Fibroblast of pulmonary artery (primary cell): ENCODE measurements at regions not wholly inside any gene's neighbourhood (a gene's known extent, or its start where the extent isn't known, plus 50 kb on each side); places are given as distances from the start of the nearest gene placed in this dataset.
A peak's percentile ranks its signal among the peaks of the same experiment; 100 is the strongest.

Source experiments
- DNase-seq: peaks from one replicate; pipeline ENCODE4 v3.0.0-alpha.2; 2010; ENCODE audit warnings: low read depth
- H3K4me3 ChIP-seq: replicated peaks from 2 replicates; pipeline ENCODE4 v1.5.1; 2011; ENCODE audit warnings: low read depth, mild to moderate bottlenecking, control low read depth, low read length, moderate library complexity
- TF ChIP-seq, protein P1 (sequence below): IDR thresholded peaks from 2 replicates; pipeline ENCODE4 v1.5.1; 2011; ENCODE audit warnings: mild to moderate bottlenecking, control low read depth, low read length, inconsistent platforms; ENCODE audit errors: missing control alignments

DNA sequence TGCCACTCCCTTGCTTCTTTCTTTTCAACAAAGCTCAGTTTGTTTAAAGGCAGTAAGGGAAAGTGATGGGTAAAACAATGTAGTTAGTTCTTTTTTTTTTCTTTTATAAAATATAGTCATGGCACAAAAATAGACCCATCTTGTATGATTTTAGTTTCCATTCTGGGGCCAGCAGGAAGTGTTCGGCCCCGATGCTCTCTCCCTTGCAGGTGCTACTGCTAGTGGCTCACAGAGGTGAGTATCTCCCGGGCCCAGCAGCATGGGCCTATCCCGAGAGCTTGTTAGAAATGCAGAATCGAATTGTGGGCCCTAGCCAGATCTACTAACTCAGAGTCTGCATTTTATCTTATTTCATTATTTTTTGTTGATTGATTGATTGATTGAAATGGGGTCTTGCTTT, 78.7 kb downstream of the SYNE3 start:
- DNase-seq: no peak
- TF ChIP-seq, protein P1, sequence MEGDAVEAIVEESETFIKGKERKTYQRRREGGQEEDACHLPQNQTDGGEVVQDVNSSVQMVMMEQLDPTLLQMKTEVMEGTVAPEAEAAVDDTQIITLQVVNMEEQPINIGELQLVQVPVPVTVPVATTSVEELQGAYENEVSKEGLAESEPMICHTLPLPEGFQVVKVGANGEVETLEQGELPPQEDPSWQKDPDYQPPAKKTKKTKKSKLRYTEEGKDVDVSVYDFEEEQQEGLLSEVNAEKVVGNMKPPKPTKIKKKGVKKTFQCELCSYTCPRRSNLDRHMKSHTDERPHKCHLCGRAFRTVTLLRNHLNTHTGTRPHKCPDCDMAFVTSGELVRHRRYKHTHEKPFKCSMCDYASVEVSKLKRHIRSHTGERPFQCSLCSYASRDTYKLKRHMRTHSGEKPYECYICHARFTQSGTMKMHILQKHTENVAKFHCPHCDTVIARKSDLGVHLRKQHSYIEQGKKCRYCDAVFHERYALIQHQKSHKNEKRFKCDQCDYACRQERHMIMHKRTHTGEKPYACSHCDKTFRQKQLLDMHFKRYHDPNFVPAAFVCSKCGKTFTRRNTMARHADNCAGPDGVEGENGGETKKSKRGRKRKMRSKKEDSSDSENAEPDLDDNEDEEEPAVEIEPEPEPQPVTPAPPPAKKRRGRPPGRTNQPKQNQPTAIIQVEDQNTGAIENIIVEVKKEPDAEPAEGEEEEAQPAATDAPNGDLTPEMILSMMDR: no peak
- no peak overlapping the region for H3K4me3 ChIP-seq

DNA sequence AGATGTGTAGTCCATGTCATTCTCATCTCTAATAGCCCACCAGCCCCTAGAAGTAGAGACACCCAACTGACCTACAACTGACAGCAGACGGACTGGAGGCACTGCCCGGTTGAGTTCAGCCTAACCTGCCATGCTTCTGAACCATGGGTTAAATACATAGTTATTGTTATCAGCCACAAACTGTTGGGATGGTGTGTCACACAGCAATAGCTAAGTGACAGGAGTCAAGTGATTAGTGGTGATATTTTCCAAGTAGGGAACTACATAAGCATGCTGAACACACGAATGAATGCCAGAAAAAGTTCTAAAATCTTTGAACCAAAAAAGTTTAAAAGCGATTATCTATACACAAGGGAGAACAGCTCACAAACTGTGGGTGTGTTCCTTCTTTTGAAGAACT, 80.1 kb downstream of the SYNE3 start:
- DNase-seq: no peak
- TF ChIP-seq, protein P1: no peak

DNA sequence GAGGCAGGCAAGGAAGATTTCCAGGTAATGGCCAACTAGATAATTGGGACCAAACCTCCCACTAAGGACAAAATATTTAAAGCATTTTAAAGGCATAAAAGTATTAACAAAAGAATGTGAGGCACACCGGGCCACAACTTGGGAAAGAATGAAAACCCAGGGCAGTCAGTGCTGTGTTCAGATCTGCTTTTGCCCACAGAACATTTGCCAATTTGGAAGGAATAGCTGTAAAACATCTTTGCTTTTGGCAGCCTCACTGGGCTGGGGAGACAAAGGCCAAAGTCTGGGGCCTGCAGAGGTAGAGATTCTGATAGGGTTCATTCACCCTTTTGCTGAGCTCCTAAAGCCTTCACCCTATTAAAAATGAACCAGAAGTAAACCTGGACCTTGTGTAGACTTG, 82.3 kb downstream of the SYNE3 start:
- TF ChIP-seq, protein P1: no peak
- DNase-seq: no peak
- no peak overlapping the region for H3K4me3 ChIP-seq

More for the DNA sequence above, 80.1 kb downstream of the SYNE3 start:
- no peak overlapping the region for H3K4me3 ChIP-seq

DNA sequence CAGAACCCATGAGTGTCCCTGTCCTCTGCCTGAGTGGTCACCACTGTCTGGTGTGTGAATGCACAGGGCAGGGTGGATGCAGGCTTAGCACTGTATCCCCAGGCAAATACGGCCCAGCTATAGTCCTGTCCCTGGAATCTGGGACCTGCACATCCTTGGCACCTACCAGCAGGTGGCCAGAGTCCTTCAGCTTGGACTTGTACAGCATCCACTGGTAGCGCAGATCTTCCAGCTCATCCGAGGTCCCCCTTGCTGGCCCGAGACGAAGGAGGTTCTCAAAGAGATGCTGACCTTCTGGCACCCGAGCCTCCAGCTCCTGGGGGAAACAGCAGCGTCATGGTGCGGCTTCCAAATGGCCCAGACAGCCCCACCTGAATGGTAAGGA, 83.4 kb downstream of the SYNE3 start:
- H3K4me3 ChIP-seq: no peak overlapping the region
- TF ChIP-seq, protein P1: peak; percentile 4
- DNase-seq: no peak

DNA sequence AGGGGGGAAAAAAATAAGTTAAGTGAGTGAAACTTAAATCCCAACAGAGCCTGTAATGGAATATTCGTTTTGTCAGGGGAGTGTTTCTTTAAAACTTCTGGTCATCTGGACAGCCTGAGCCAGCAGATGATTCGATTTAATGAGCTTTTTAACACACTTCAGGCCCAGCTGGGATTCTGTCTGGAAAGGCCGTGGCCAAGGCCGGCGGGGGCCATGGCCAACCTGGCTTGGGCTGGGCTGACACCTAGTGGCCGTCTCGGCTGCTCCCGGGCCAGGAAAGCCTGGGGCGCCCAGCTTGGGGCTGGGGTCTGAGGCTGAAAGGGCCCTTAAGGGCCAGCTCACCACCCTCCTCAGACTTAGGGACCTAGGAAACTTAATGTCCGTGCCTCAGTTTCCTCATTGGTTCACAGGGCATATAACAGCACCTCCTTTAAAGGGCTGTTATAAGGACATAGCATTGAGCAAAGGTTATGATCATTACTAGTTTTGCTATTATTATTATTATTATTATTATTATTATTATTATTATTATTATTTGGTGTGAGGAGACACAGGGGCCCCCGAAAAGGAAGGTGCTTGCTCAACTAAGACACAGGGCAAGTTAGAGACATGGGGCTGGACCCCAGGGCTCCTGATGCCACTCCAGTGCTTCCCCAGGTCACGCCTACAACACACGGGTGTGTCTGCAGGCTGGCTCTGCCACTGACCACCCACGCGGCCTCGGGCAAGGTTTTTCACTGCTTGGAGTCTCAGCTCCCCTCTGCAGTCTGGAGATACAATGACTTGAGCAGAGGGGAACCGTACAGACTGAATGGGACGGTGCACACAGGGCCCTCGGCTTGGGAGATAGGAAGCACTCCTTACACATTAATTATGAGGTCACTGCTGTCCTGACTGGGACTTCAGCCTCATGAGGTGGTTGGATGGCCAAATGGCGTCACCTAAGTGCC, 84.0 kb downstream of the SYNE3 start:
- DNase-seq: peak; percentile 42
- no peak overlapping the region for H3K4me3 ChIP-seq
- TF ChIP-seq, protein P1: peak; percentile 74

DNA sequence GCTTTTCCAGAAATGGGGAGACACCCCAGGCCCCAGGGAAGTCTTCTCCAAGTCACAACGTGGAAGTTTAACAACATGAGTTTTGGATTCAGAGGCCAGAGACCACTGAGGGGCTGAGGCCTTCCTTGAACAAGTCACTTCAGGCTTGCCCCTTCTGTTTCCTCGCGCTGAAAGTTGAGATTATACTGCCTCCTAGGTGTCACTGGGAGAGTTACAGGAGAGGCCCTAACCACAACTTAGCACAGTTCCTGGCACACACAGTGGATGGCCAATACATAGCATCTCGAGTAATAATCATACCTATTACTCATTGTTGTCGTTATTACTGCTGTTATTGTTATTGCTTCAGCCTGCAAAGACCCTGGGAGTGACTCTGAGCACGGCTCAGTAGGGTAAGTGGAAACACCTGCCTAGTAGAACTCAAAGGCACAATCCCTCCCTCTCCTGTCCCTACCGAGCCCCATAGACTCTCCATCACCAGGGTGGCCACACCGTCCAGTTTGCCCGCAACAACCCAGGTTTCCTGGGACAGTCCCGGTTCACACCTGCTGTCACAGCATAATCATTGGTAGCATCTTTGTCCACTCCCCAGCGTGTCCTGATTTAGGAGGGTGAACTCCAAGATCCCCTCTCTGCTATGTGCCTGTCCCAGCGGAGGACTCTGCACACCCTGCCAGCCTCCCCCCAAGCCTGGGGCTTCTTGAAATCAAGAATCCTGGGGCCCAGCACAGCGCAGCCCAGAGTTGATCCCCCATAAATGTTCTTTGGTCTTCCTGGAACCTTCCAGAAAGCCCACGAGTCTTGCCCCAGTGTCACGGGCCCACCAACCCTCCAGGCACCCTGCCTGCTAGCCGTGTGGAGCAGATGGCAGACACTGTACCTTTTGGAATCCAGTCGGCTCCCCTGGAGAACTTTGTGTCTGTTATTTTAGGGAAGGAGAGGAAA, 85.0 kb downstream of the SYNE3 start:
- H3K4me3 ChIP-seq: no peak overlapping the region
- DNase-seq: peak; percentile 62
- TF ChIP-seq, protein P1: peak; percentile 65
